Endothelial cell of umbilical vein (primary cell): ENCODE measurements at regions not wholly inside any gene's neighbourhood (a gene's known extent, or its start where the extent isn't known, plus 50 kb on each side); places are given as distances from the start of the nearest gene placed in this dataset.

Experiments used
- BruUV-seq: library from RNA; stranded (reverse); fragments of 400-500 nt; replicated peaks from 2 replicates; lab custom pipeline; 2021; lab: Mats Ljungman, UMichigan
- CTCF ChIA-PET: fragments of 300-600, 350-600 bp; sonication (Branson Sonifier 250); formaldehyde crosslinking; loops from one replicate; lab custom pipeline; 2021; ENCODE audit warnings: antibody characterized with exemption, inconsistent platforms; lab: Charles Lee
- POLR2A ChIA-PET: fragments of 300-600, 350-600 bp; sonication (Branson Sonifier 250); formaldehyde crosslinking; loops from one replicate; lab custom pipeline; 2021; ENCODE audit warnings: antibody characterized with exemption, inconsistent platforms; lab: Charles Lee
- DNase-seq: peaks from one replicate; pipeline ENCODE4 v3.0.0-alpha.2; 2011; ENCODE audit warnings: low read depth, low spot score
- FAIRE-seq: peaks from 2 replicates; lab custom pipeline; 2011; peaks lifted over from hg19 to GRCh38; lab: Jason Lieb, UNC
- H2AFZ ChIP-seq: 2 replicates; pipeline ENCODE4 v1.6.0; 2012; ENCODE audit warnings: low read depth, low read length, control low read depth, inconsistent platforms
- H3K27ac ChIP-seq: 2 replicates; pipeline ENCODE4 v1.5.1; 2011; ENCODE audit warnings: low read depth, mild to moderate bottlenecking, control low read depth, low read length, moderate library complexity; ENCODE audit not compliant: insufficient read depth
- H3K27me3 ChIP-seq, 2 experiments: 2 replicates each; pipeline versions ENCODE4 v1.6.0 to v1.6.1; 2011; ENCODE audit warnings: low read length in 2 of 2, mixed read lengths in 1 of 2; ENCODE audit not compliant: control insufficient read depth in 2 of 2, insufficient read depth in 2 of 2
- H3K36me3 ChIP-seq, 2 experiments: 2 replicates in 1 of 2; 3 replicates in 1 of 2; pipeline ENCODE4 v1.5.1; 2011; ENCODE audit warnings: low read length in 2 of 2, mild to moderate bottlenecking in 1 of 2, moderate library complexity in 1 of 2; ENCODE audit not compliant: control insufficient read depth in 2 of 2, insufficient read depth in 2 of 2; ENCODE audit errors: extremely low read depth in 1 of 2
- H3K4me1 ChIP-seq: 3 replicates; pipeline ENCODE4 v1.5.1; 2011; ENCODE audit warnings: mild to moderate bottlenecking, low read length; ENCODE audit not compliant: control insufficient read depth, insufficient read depth; ENCODE audit errors: extremely low read depth
- H3K4me2 ChIP-seq: 2 replicates; pipeline ENCODE4 v1.6.1; 2011; ENCODE audit warnings: low read length, control low read depth, mixed read lengths; ENCODE audit not compliant: insufficient read depth
- H3K4me3 ChIP-seq, 3 experiments: fragments of 200-600 bp in 1 of 3; sonication (generic), shearing (Covaris generic) in 1 of 3; replicated peaks in 1 of 3; 2 replicates each; pipeline ENCODE4 v1.5.1; 2011 to 2016; ENCODE audit warnings: control low read depth in 3 of 3, low read length in 3 of 3, mild to moderate bottlenecking in 2 of 3, inconsistent platforms in 1 of 3, low read depth in 1 of 3, moderate library complexity in 1 of 3; ENCODE audit not compliant: insufficient read depth in 1 of 3
- H3K79me2 ChIP-seq: 2 replicates; pipeline ENCODE4 v1.6.0; 2012; ENCODE audit warnings: low read length, inconsistent platforms; ENCODE audit not compliant: control insufficient read depth, insufficient read depth
- H3K9ac ChIP-seq: replicated peaks from 2 replicates; pipeline ENCODE3; 2011; ENCODE audit warnings: low read length, control low read depth; ENCODE audit not compliant: insufficient read depth; ENCODE audit errors: extremely low read depth
- H3K9me1 ChIP-seq: replicated peaks from 3 replicates; pipeline ENCODE4 v1.6.0; 2011; ENCODE audit warnings: mild to moderate bottlenecking, low read length; ENCODE audit not compliant: control insufficient read depth, insufficient read depth; ENCODE audit errors: extremely low read depth
- H3K9me3 ChIP-seq: replicated peaks from 2 replicates; pipeline ENCODE4 v1.5.1; 2012; ENCODE audit warnings: low read length, inconsistent platforms; ENCODE audit not compliant: control insufficient read depth, insufficient read depth
- H4K20me1 ChIP-seq: replicated peaks from 2 replicates; pipeline ENCODE3; 2011; ENCODE audit warnings: mild to moderate bottlenecking, low read length; ENCODE audit not compliant: control insufficient read depth, insufficient read depth; ENCODE audit errors: extremely low read depth
- CTCF ChIP-seq, 2 donors: IDR thresholded peaks; 1 replicate in 1 of 2; 2 replicates in 1 of 2; pipeline ENCODE4 v1.5.1; 2011; ENCODE audit warnings: low read length in 2 of 2, mild to moderate bottlenecking in 2 of 2, moderate library complexity in 2 of 2, control low read depth in 1 of 2, inconsistent platforms in 1 of 2, low read depth in 1 of 2; ENCODE audit not compliant: insufficient read depth in 1 of 2; ENCODE audit errors: extremely low read depth in 1 of 2
- EZH2 ChIP-seq: IDR thresholded peaks from 2 replicates; pipeline ENCODE4 v1.6.1; 2012; ENCODE audit warnings: borderline replicate concordance, low read depth, mild to moderate bottlenecking, moderate library complexity, low read length, inconsistent platforms; ENCODE audit not compliant: severe bottlenecking
- FOS ChIP-seq: IDR thresholded peaks from 2 replicates; pipeline ENCODE4 v1.6.1; 2011; ENCODE audit warnings: mild to moderate bottlenecking, low read length, moderate library complexity, borderline replicate concordance; ENCODE audit not compliant: insufficient read depth
- GATA2 ChIP-seq: IDR thresholded peaks from 2 replicates; pipeline ENCODE4 v1.7.0; 2011; ENCODE audit warnings: low read depth, mild to moderate bottlenecking, moderate library complexity, mixed read lengths, low read length; ENCODE audit not compliant: insufficient read length, insufficient read depth
- JUN ChIP-seq: IDR thresholded peaks from 2 replicates; pipeline ENCODE4 v1.6.1; 2011; ENCODE audit warnings: borderline replicate concordance, low read depth; ENCODE audit not compliant: insufficient read length, insufficient read depth
- MAX ChIP-seq: IDR thresholded peaks from 2 replicates; pipeline ENCODE4 v1.6.1; 2011; ENCODE audit not compliant: insufficient read depth, insufficient read length
- MYC ChIP-seq: IDR thresholded peaks from one replicate; pipeline ENCODE4 v1.6.1; 2011; ENCODE audit warnings: mild to moderate bottlenecking, low read depth, low read length
- POLR2A ChIP-seq: IDR thresholded peaks from 2 replicates; pipeline ENCODE4 v1.6.1; 2012; ENCODE audit warnings: low read depth, mild to moderate bottlenecking, control low read depth, low read length
- POLR2AphosphoS5 ChIP-seq: IDR thresholded peaks from 2 replicates; pipeline ENCODE4 v1.6.1; 2012; ENCODE audit warnings: low read depth, mild to moderate bottlenecking, control low read depth, low read length, moderate library complexity; ENCODE audit not compliant: insufficient read depth
- dilution Hi-C: fragments of 300-500 bp; cut with MboI; formaldehyde crosslinking; loops from one replicate; pipeline ENCODE4 v1.15.0; 2019; ENCODE audit warnings: low sequenced_read_pairs; ENCODE audit not compliant: extremely low pct_ligation_motif_present
- intact Hi-C: fragments of 100-400 bp; cut with micrococcal nuclease; formaldehyde crosslinking; loops from one replicate; pipeline ENCODE4 v1.10.0; 2022

DNA sequence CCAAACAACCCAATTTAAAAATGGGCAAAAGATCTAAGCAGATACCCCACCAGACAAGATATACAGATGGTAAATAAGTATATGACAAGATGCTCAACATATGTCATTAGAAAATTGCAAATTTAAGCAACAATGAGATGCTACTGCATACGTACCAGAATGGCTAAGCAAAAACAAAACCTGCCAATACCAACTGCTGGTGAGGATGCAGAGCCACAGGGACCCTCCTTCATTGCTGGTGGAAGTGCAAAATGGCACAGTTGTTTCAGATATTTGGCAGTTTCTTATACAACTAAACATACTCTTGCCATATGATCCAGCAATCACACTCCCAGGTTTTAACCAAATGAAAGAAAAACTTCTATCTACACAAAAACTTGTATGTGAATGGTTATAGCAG, 178.9 kb downstream of the BARX1 start:
- POLR2A ChIA-PET: no interaction called here
- Histone ChIP-seq H3K27me3 (no peaks in the 10 kb centered on the region), H3K79me2 (no peaks in the 10 kb centered on the region), H4K20me1 (no peaks in the 10 kb centered on the region), H2AFZ (no peak overlapping the region), H3K4me1 (no peaks in the 10 kb centered on the region), H3K9ac (no peak overlapping the region), H3K9me1 (no peaks in the 10 kb centered on the region), H3K27ac (no peak overlapping the region), H3K4me3 (no peak overlapping the region), H3K36me3 (no peaks in the 10 kb centered on the region), H3K4me2 (no peak overlapping the region), H3K9me3 (no peaks in the 10 kb centered on the region)
- DNase-seq: no peak
- no peak for FAIRE-seq
- intact Hi-C loops: no loop called here
- no peak for TF ChIP-seq POLR2AphosphoS5
- TF ChIP-seq MAX: no peak
- TF ChIP-seq JUN: no peak
- TF ChIP-seq EZH2: no peak
- no peak for TF ChIP-seq MYC
- TF ChIP-seq POLR2A: no peak
- no peak for TF ChIP-seq FOS
- TF ChIP-seq GATA2: no peak
- TF ChIP-seq CTCF (IDR thresholded peaks at IDR 0.05; ENCODE audit: extremely low read depth in 1 of 2, insufficient read depth in 1 of 2, low read depth in 1 of 2, low read length in 2 of 2): no peak
- CTCF ChIA-PET: no interaction called here
- dilution Hi-C loops: no loop called here
- no TSS peak for BruUV-seq
